ENCODE measurements at regions not wholly inside any gene's neighbourhood (a gene's known extent, or its start where the extent isn't known, plus 50 kb on each side); places are given as distances from the start of the nearest gene placed in this dataset.

- CTCF ChIA-PET: no interaction called here
Observed at GRCh38 chr3:107092121-107092520, 285.1 kb upstream of the CCDC54 start.

GRCh38 chr3:107098864-107099263 lies 278.4 kb upstream of the CCDC54 start:
- ChIA-PET POLR2A (interaction anchor here (0.6 kb wide), 1 partner anchor 138 kb away, joined by 3 read pairs; no protein-coding TSS in a partner anchor), CTCF (no interaction called here)
- no peaks in the 10 kb centered on the region for H3K36me3 Mint-ChIP-seq (ENCODE audit: insufficient read depth, unreplicated experiment)
- H3K4me1 Mint-ChIP-seq (ENCODE audit: insufficient read depth, unreplicated experiment): no peaks in the 10 kb centered on the region
- DNase-seq (ENCODE audit: unreplicated experiment): no peak
- H3K9me3 Mint-ChIP-seq (ENCODE audit: unreplicated experiment): no peaks in the 10 kb centered on the region
- no peak for TF ChIP-seq CTCF (IDR thresholded peaks at IDR 0.05; ENCODE audit: unreplicated experiment)
- no peak overlapping the region for H3K27ac Mint-ChIP-seq (ENCODE audit: low read depth, unreplicated experiment)
- no TSS peak for BruUV-seq (replicated peaks)
- intact Hi-C loops (cut with micrococcal nuclease): no loop called here
- H3K4me3 Mint-ChIP-seq (ENCODE audit: unreplicated experiment): no peak overlapping the region
- H3K27me3 Mint-ChIP-seq (ENCODE audit: insufficient read depth, unreplicated experiment): no peaks in the 10 kb centered on the region

More at GRCh38 chr3:107092121-107092520, 285.1 kb upstream of the CCDC54 start:
- Mint-ChIP-seq H3K27me3 (ENCODE audit: insufficient read depth, unreplicated experiment) (no peaks in the 10 kb centered on the region), H3K27ac (ENCODE audit: low read depth, unreplicated experiment) (no peak overlapping the region), H3K36me3 (ENCODE audit: insufficient read depth, unreplicated experiment) (no peaks in the 10 kb centered on the region), H3K4me3 (ENCODE audit: unreplicated experiment) (no peak overlapping the region), H3K4me1 (ENCODE audit: insufficient read depth, unreplicated experiment) (no peaks in the 10 kb centered on the region), H3K9me3 (ENCODE audit: unreplicated experiment) (no peaks in the 10 kb centered on the region)
- DNase-seq (ENCODE audit: unreplicated experiment): no peak
- TF ChIP-seq CTCF (IDR thresholded peaks at IDR 0.05; ENCODE audit: unreplicated experiment): no peak
- intact Hi-C loops (cut with micrococcal nuclease): no loop called here
- POLR2A ChIA-PET: no interaction called here
- BruUV-seq (replicated peaks): no TSS peak

- DNase-seq (ENCODE audit: unreplicated experiment): no peak
- Mint-ChIP-seq H3K36me3 (ENCODE audit: insufficient read depth, unreplicated experiment) (no peaks in the 10 kb centered on the region), H3K4me3 (ENCODE audit: unreplicated experiment) (no peak overlapping the region), H3K27me3 (ENCODE audit: insufficient read depth, unreplicated experiment) (no peaks in the 10 kb centered on the region), H3K27ac (ENCODE audit: low read depth, unreplicated experiment) (no peak overlapping the region), H3K9me3 (ENCODE audit: unreplicated experiment) (peaks cover 5% of the 10 kb centered on the region), H3K4me1 (ENCODE audit: insufficient read depth, unreplicated experiment) (no peaks in the 10 kb centered on the region)
- intact Hi-C loops (cut with micrococcal nuclease): no loop called here
- CTCF ChIA-PET: interaction anchor here (0.6 kb wide), 1 partner anchor 18 kb away, joined by 4 read pairs; no protein-coding TSS in a partner anchor
- POLR2A ChIA-PET: no interaction called here
- no peak for TF ChIP-seq CTCF (IDR thresholded peaks at IDR 0.05; ENCODE audit: unreplicated experiment)
- BruUV-seq (replicated peaks): no TSS peak
Observed at GRCh38 chr3:107100137-107100536, 277.1 kb upstream of the CCDC54 start.

GRCh38 chr3:107100573-107100972 lies 276.7 kb upstream of the CCDC54 start:
- H3K27ac Mint-ChIP-seq (ENCODE audit: low read depth, unreplicated experiment): no peak overlapping the region
- H3K4me1 Mint-ChIP-seq (ENCODE audit: insufficient read depth, unreplicated experiment): no peaks in the 10 kb centered on the region
- no TSS peak for BruUV-seq (replicated peaks)
- H3K9me3 Mint-ChIP-seq (ENCODE audit: unreplicated experiment): peaks cover 10% of the 10 kb centered on the region
- intact Hi-C loops (cut with micrococcal nuclease): no loop called here
- no peak for TF ChIP-seq CTCF (IDR thresholded peaks at IDR 0.05; ENCODE audit: unreplicated experiment)
- no peaks in the 10 kb centered on the region for H3K27me3 Mint-ChIP-seq (ENCODE audit: insufficient read depth, unreplicated experiment)
- ChIA-PET POLR2A (no interaction called here), CTCF (no interaction called here)
- H3K36me3 Mint-ChIP-seq (ENCODE audit: insufficient read depth, unreplicated experiment): no peaks in the 10 kb centered on the region
- H3K4me3 Mint-ChIP-seq (ENCODE audit: unreplicated experiment): no peak overlapping the region
- no peak for DNase-seq (ENCODE audit: unreplicated experiment)
